ENCODE measurements at regions not wholly inside any gene's neighbourhood (a gene's known extent, or its start where the extent isn't known, plus 50 kb on each side); places are given as distances from the start of the nearest gene placed in this dataset.

- TF ChIP-seq, protein P1, sequence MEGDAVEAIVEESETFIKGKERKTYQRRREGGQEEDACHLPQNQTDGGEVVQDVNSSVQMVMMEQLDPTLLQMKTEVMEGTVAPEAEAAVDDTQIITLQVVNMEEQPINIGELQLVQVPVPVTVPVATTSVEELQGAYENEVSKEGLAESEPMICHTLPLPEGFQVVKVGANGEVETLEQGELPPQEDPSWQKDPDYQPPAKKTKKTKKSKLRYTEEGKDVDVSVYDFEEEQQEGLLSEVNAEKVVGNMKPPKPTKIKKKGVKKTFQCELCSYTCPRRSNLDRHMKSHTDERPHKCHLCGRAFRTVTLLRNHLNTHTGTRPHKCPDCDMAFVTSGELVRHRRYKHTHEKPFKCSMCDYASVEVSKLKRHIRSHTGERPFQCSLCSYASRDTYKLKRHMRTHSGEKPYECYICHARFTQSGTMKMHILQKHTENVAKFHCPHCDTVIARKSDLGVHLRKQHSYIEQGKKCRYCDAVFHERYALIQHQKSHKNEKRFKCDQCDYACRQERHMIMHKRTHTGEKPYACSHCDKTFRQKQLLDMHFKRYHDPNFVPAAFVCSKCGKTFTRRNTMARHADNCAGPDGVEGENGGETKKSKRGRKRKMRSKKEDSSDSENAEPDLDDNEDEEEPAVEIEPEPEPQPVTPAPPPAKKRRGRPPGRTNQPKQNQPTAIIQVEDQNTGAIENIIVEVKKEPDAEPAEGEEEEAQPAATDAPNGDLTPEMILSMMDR (conservative IDR thresholded peaks at IDR 0.05), result no peak
- TF ChIP-seq EZH2 (IDR thresholded peaks at IDR 0.05; ENCODE audit: low read depth), result no peak
Measured at GRCh38 chr20:52761867-52762266, 210.3 kb upstream of the TSHZ2 start.

Measured in PC-9 (cell line).